Stimulated activated CD4-positive, alpha-beta T cell treated with anti-CD3 and anti-CD28 coated beads, TNF-alpha, amount 100 ng/mL, for 24 hours (primary cell): ENCODE measurements at regions not wholly inside any gene's neighbourhood (a gene's known extent, or its start where the extent isn't known, plus 50 kb on each side); places are given as distances from the start of the nearest gene placed in this dataset.
"Not testable (repeated sequence)": the region's sequence is repeated elsewhere in the genome, so short reads cannot be mapped to it uniquely, and the experiment has no call there.

Experiments
- DNase-seq, 3 experiments: peaks; one replicate each; pipeline ENCODE4 v3.0.0-alpha.2; 2020; ENCODE audit warnings: low read depth in 3 of 3

- DNase-seq = not testable (repeated sequence)
Measured at GRCh38 chr16:31745098-31745497, 128.5 kb upstream of the ZNF267 start.

- no peak for DNase-seq
Measured at GRCh38 chr16:31745900-31746299, 127.7 kb upstream of the ZNF267 start.

GRCh38 chr16:31754998-31755615 is 118.5 kb upstream of the ZNF267 start:
- DNase-seq = no peak

GRCh38 chr16:31764103-31764502 is 109.5 kb upstream of the ZNF267 start:
- no peak for DNase-seq

- DNase-seq = no peak
Measured at GRCh38 chr16:31767267-31767666, 106.3 kb upstream of the ZNF267 start.

GRCh38 chr16:31780342-31780741 is 93.3 kb upstream of the ZNF267 start:
- no peak for DNase-seq

GRCh38 chr16:31785126-31785525 is 88.5 kb upstream of the ZNF267 start:
- no peak for DNase-seq

- no peak for DNase-seq
Measured at GRCh38 chr16:31807086-31807485, 66.5 kb upstream of the ZNF267 start.

GRCh38 chr16:31810863-31811262 is 62.7 kb upstream of the ZNF267 start:
- no peak for DNase-seq

GRCh38 chr16:31816141-31816540 is 57.5 kb upstream of the ZNF267 start:
- DNase-seq = not testable (repeated sequence)

GRCh38 chr16:31819386-31819785 is 54.2 kb upstream of the ZNF267 start:
- DNase-seq = no peak

GRCh38 chr16:31819948-31820347 is 53.7 kb upstream of the ZNF267 start:
- no peak for DNase-seq
